ENCODE measurements at regions not wholly inside any gene's neighbourhood (a gene's known extent, or its start where the extent isn't known, plus 50 kb on each side); places are given as distances from the start of the nearest gene placed in this dataset.

GRCh38 chr9:1721196-1721595 lies 294.0 kb upstream of the SMARCA2 start:
- TF ChIP-seq POLR2A (IDR thresholded peaks at IDR 0.05; ENCODE audit: low read depth, low read length) (no peak), POLR2AphosphoS5 (IDR thresholded peaks at IDR 0.05; ENCODE audit: low read depth, low read length) (no peak)
